Keratinocyte (primary cell): ENCODE measurements at regions not wholly inside any gene's neighbourhood (a gene's known extent, or its start where the extent isn't known, plus 50 kb on each side); places are given as distances from the start of the nearest gene placed in this dataset.

Experiments used
- DNase-seq: peaks from one replicate; pipeline ENCODE4 v3.0.0-alpha.2; 2011; ENCODE audit warnings: low read depth, missing footprints, low spot score
- FAIRE-seq: peaks from 2 replicates; lab custom pipeline; 2011; peaks lifted over from hg19 to GRCh38; lab: Jason Lieb, UNC
- H2AFZ ChIP-seq: 2 replicates; pipeline ENCODE4 v1.6.0; 2012; ENCODE audit warnings: low read length, control low read depth, inconsistent platforms; ENCODE audit not compliant: control insufficient read depth
- H3K27ac ChIP-seq: 2 replicates; pipeline ENCODE4 v1.5.1; 2011; ENCODE audit warnings: low read length; ENCODE audit not compliant: control insufficient read depth, insufficient read depth
- H3K27me3 ChIP-seq: 3 replicates; pipeline ENCODE4 v1.6.0; 2011; ENCODE audit warnings: low read length; ENCODE audit not compliant: control insufficient read depth, insufficient read depth; ENCODE audit errors: extremely low read depth
- H3K36me3 ChIP-seq, 2 experiments: 2 replicates in 1 of 2; 3 replicates in 1 of 2; pipeline ENCODE4 v1.5.1; 2011; ENCODE audit warnings: low read length in 2 of 2, mild to moderate bottlenecking in 1 of 2; ENCODE audit not compliant: control insufficient read depth in 2 of 2, insufficient read depth in 2 of 2; ENCODE audit errors: extremely low read depth in 1 of 2
- H3K4me1 ChIP-seq: 3 replicates; pipeline ENCODE4 v1.5.1; 2011; ENCODE audit warnings: low read length; ENCODE audit not compliant: control insufficient read depth, insufficient read depth; ENCODE audit errors: extremely low read depth
- H3K4me2 ChIP-seq: 3 replicates; pipeline ENCODE4 v1.6.0; 2011; ENCODE audit warnings: low read depth, low read length; ENCODE audit not compliant: control insufficient read depth, insufficient read depth; ENCODE audit errors: extremely low read depth
- H3K4me3 ChIP-seq, 3 experiments: fragments of 200-600 bp in 1 of 3; sonication (generic) in 1 of 3; 2 replicates in 2 of 3; 3 replicates in 1 of 3; pipeline ENCODE4 v1.5.1; 2011 to 2016; ENCODE audit warnings: low read length in 3 of 3, mild to moderate bottlenecking in 3 of 3, control low read depth in 2 of 3, inconsistent platforms in 1 of 3, low read depth in 1 of 3, mixed read lengths in 1 of 3, mixed run types in 1 of 3, moderate library complexity in 1 of 3; ENCODE audit not compliant: control insufficient read depth in 2 of 3, insufficient read depth in 2 of 3; ENCODE audit errors: extremely low read depth in 1 of 3
- H3K79me2 ChIP-seq: 2 replicates; pipeline ENCODE4 v1.6.0; 2012; ENCODE audit warnings: low read length; ENCODE audit not compliant: control insufficient read depth, insufficient read depth
- H3K9ac ChIP-seq: 3 replicates; pipeline ENCODE4 v1.6.0; 2011; ENCODE audit warnings: low read length; ENCODE audit not compliant: control insufficient read depth, insufficient read depth; ENCODE audit errors: extremely low read depth
- H3K9me1 ChIP-seq: 3 replicates; pipeline ENCODE4 v1.6.0; 2011; ENCODE audit warnings: low read length; ENCODE audit not compliant: control insufficient read depth, insufficient read depth; ENCODE audit errors: extremely low read depth
- H3K9me3 ChIP-seq: 2 replicates; pipeline ENCODE4 v1.5.1; 2012; ENCODE audit warnings: low read depth, low read length; ENCODE audit not compliant: control insufficient read depth
- H4K20me1 ChIP-seq: 3 replicates; pipeline ENCODE4 v1.6.0; 2011; ENCODE audit warnings: low read length; ENCODE audit not compliant: control insufficient read depth, insufficient read depth; ENCODE audit errors: extremely low read depth
- CTCF ChIP-seq, 3 experiments: IDR thresholded peaks in 1 of 3; conservative IDR thresholded peaks in 1 of 3; optimal IDR thresholded peaks in 1 of 3; 2 replicates in 2 of 3; 3 replicates in 1 of 3; pipeline versions ENCODE3 to v1.5.1; 2011; ENCODE audit warnings: low read length in 3 of 3, mild to moderate bottlenecking in 3 of 3, moderate library complexity in 2 of 3, control low read depth in 1 of 3, inconsistent platforms in 1 of 3; ENCODE audit not compliant: insufficient read depth in 2 of 3; ENCODE audit errors: extremely low read depth in 1 of 3
- EZH2 ChIP-seq: IDR thresholded peaks from one replicate; pipeline ENCODE4 v1.6.1; 2012; ENCODE audit warnings: inconsistent platforms, mild to moderate bottlenecking, low read length, moderate library complexity
- dilution Hi-C: fragments of 300-500 bp; cut with MboI; formaldehyde crosslinking; loops from one replicate; pipeline ENCODE4 v1.7.0; 2020; ENCODE audit warnings: low sequenced_read_pairs; ENCODE audit not compliant: extremely low pct_ligation_motif_present

- no peaks in the 10 kb centered on the region for H3K27me3 ChIP-seq
- H3K27ac ChIP-seq = no peak overlapping the region
- DNase-seq = no peak
- no peak overlapping the region for H2AFZ ChIP-seq
- no peaks in the 10 kb centered on the region for H3K36me3 ChIP-seq
- no peak overlapping the region for H3K9ac ChIP-seq
- TF ChIP-seq EZH2 = no peak
- no peak for TF ChIP-seq CTCF (optimal IDR thresholded peaks at IDR 0.05 in 1 of 3, IDR thresholded peaks at IDR 0.05 in 1 of 3, conservative IDR thresholded peaks at IDR 0.05 in 1 of 3; ENCODE audit: extremely low read depth in 1 of 3, insufficient read depth in 2 of 3, low read length in 3 of 3)
- H3K79me2 ChIP-seq = no peaks in the 10 kb centered on the region
- dilution Hi-C loops = no loop called here
- H3K4me3 ChIP-seq = no peak overlapping the region
- no peaks in the 10 kb centered on the region for H3K4me1 ChIP-seq
- H3K9me3 ChIP-seq = no peaks in the 10 kb centered on the region
- no peaks in the 10 kb centered on the region for H4K20me1 ChIP-seq
- H3K9me1 ChIP-seq = no peaks in the 10 kb centered on the region
- FAIRE-seq = no peak
- H3K4me2 ChIP-seq = no peak overlapping the region
These were observed 411.5 kb upstream of the SMIM21 start for GRCh38 chr18:75839041-75839440.

DNA sequence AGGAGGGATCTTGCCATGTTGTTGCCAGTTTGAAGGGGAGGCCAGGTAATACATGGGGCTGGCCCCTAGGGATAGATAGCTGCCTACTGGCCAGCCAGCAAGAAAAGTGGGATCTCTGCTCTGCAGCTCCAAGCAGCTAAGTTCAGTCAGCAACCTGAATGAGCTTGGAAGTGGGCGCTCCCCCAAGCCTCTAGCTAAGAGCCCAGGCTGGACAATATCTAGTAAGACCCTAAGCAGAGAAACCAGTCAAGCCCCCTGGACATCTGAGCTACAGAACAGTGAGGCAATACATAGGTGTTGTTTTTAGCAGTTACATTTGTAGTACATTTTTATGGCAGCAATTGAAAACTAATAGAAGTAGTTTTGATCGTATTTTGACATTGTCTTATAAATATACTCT, 409.8 kb upstream of the SMIM21 start:
- Histone ChIP-seq H3K9me1 (no peaks in the 10 kb centered on the region), H3K9me3 (no peaks in the 10 kb centered on the region), H3K27ac (no peak overlapping the region), H3K79me2 (no peaks in the 10 kb centered on the region), H3K4me3 (no peak overlapping the region), H3K36me3 (no peaks in the 10 kb centered on the region), H3K4me1 (no peaks in the 10 kb centered on the region), H4K20me1 (no peaks in the 10 kb centered on the region), H2AFZ (no peak overlapping the region), H3K27me3 (no peaks in the 10 kb centered on the region), H3K4me2 (no peak overlapping the region), H3K9ac (no peak overlapping the region)
- FAIRE-seq (no peak), DNase-seq (no peak)
- dilution Hi-C loops = no loop called here
- TF ChIP-seq CTCF (optimal IDR thresholded peaks at IDR 0.05 in 1 of 3, IDR thresholded peaks at IDR 0.05 in 1 of 3, conservative IDR thresholded peaks at IDR 0.05 in 1 of 3; ENCODE audit: extremely low read depth in 1 of 3, insufficient read depth in 2 of 3, low read length in 3 of 3) (no peak), EZH2 (no peak)
